Omental fat pad (tissue), 3 donors: ENCODE measurements at regions not wholly inside any gene's neighbourhood (a gene's known extent, or its start where the extent isn't known, plus 50 kb on each side); places are given as distances from the start of the nearest gene placed in this dataset.

Experiments used
- ATAC-seq: fragments of 150-250 bp; one replicate; pipeline ENCODE4 v1.9.1; 2016; ENCODE audit warnings: mild to moderate bottlenecking, moderate library complexity; ENCODE audit not compliant: low FRiP score
- DNase-seq: peaks from one replicate; pipeline ENCODE4 v3.0.0-alpha.2; 2019; ENCODE audit warnings: low spot score
- CTCF ChIP-seq, 3 donors: fragments of 450-650 bp; IDR thresholded peaks; one replicate each; pipeline ENCODE4 v1.5.1; 2016 to 2017; ENCODE audit warnings: antibody characterized with exemption in 3 of 3, mild to moderate bottlenecking in 3 of 3, moderate library complexity in 2 of 3

- ATAC-seq (no peak), DNase-seq (no peak)
- no peak for TF ChIP-seq CTCF (IDR thresholded peaks at IDR 0.05)
Observed at GRCh38 chr10:128448796-128449195, 322.6 kb upstream of the MKI67 start.

GRCh38 chr10:128451879-128452278, 325.7 kb upstream of the MKI67 start:
- no peak for DNase-seq
- TF ChIP-seq CTCF (IDR thresholded peaks at IDR 0.05), result no peak
- ATAC-seq, result no peak

GRCh38 chr10:128456271-128456670, 330.0 kb upstream of the MKI67 start:
- no peak for TF ChIP-seq CTCF (IDR thresholded peaks at IDR 0.05)
- no peak for DNase-seq

GRCh38 chr10:128457136-128457535, 330.9 kb upstream of the MKI67 start:
- ATAC-seq (no peak), DNase-seq (no peak)
- TF ChIP-seq CTCF (IDR thresholded peaks at IDR 0.05), result no peak

More at GRCh38 chr10:128456271-128456670, 330.0 kb upstream of the MKI67 start:
- ATAC-seq, result no peak

- DNase-seq, result no peak
- no peak for ATAC-seq
- TF ChIP-seq CTCF (IDR thresholded peaks at IDR 0.05), result no peak
Observed at GRCh38 chr10:128461991-128462390, 335.8 kb upstream of the MKI67 start.

- DNase-seq, result no peak
- no peak for TF ChIP-seq CTCF (IDR thresholded peaks at IDR 0.05)
- no peak for ATAC-seq
Observed at GRCh38 chr10:128462844-128463243, 336.6 kb upstream of the MKI67 start.

GRCh38 chr10:128463991-128464760, 338.0 kb upstream of the MKI67 start:
- ATAC-seq, result no peak
- DNase-seq, result no peak
- TF ChIP-seq CTCF (IDR thresholded peaks at IDR 0.05), result no peak
